Gastroesophageal sphincter (tissue), 4 donors: ENCODE measurements at regions not wholly inside any gene's neighbourhood (a gene's known extent, or its start where the extent isn't known, plus 50 kb on each side); places are given as distances from the start of the nearest gene placed in this dataset.
"Not testable (repeated sequence)": the region's sequence is repeated elsewhere in the genome, so short reads cannot be mapped to it uniquely, and the experiment has no call there.

Experiments used
- ATAC-seq: fragments of 150-250 bp; one replicate; pipeline ENCODE4 v1.9.1; 2016; ENCODE audit warnings: mild to moderate bottlenecking, moderate library complexity
- H3K27ac ChIP-seq, 4 donors: fragments of 200-600 bp; sonication (generic) in 3 of 4; 1 replicate in 3 of 4; 2 replicates in 1 of 4; pipeline ENCODE4 v1.5.1; 2016 to 2019
- H3K27me3 ChIP-seq: fragments of 200-600 bp; sonication (generic); one replicate; pipeline ENCODE4 v1.5.1; 2019
- H3K36me3 ChIP-seq, 2 donors: fragments of 200-600 bp; sonication (generic); one replicate each; pipeline ENCODE4 v1.5.1; 2019; ENCODE audit warnings: control low read depth in 1 of 2
- H3K4me1 ChIP-seq, 3 donors: fragments of 200-600 bp; sonication (generic); 1 replicate in 2 of 3; 2 replicates in 1 of 3; pipeline ENCODE4 v1.5.1; 2016 to 2019; ENCODE audit warnings: control low read depth in 2 of 3
- H3K4me3 ChIP-seq, 2 donors: fragments of 200-600 bp; sonication (generic); one replicate each; pipeline ENCODE4 v1.5.1; 2019; ENCODE audit warnings: mild to moderate bottlenecking in 1 of 2, moderate library complexity in 1 of 2
- H3K9me3 ChIP-seq, 3 donors: fragments of 200-600 bp; sonication (generic); one replicate each; pipeline ENCODE4 v1.5.1; 2017 to 2019; ENCODE audit warnings: control low read depth in 2 of 3
- EP300 ChIP-seq: sonication (generic); formaldehyde crosslinking; IDR thresholded peaks from one replicate; pipeline ENCODE4 v1.6.1; 2017; ENCODE audit warnings: antibody characterized with exemption, mild to moderate bottlenecking
- POLR2A ChIP-seq, 2 donors: fragments of 450-650 bp; IDR thresholded peaks; one replicate each; pipeline ENCODE4 v1.6.1; 2017; ENCODE audit warnings: antibody characterized with exemption in 2 of 2, mild to moderate bottlenecking in 2 of 2, moderate library complexity in 1 of 2
- POLR2AphosphoS5 ChIP-seq: sonication (generic); formaldehyde crosslinking; IDR thresholded peaks from one replicate; pipeline ENCODE4 v1.6.1; 2017; ENCODE audit warnings: antibody characterized with exemption
- WGBS, 2 donors: methylation state at CpG; one replicate each; pipeline ENCODE4 v1.1.5; 2018; ENCODE audit warnings: low coverage in 1 of 2; 5-methylcytosine and 5-hydroxymethylcytosine counted together
- TF ChIP-seq, protein P1 (sequence below), 4 experiments: fragments of 200-600 bp in 2 of 4; fragments of 450-650 bp in 2 of 4; sonication (generic) in 1 of 4; IDR thresholded peaks; one replicate each; pipeline ENCODE4 v1.5.1; 2017 to 2019; ENCODE audit warnings: antibody characterized with exemption in 4 of 4, mild to moderate bottlenecking in 2 of 4, moderate library complexity in 2 of 4

DNA sequence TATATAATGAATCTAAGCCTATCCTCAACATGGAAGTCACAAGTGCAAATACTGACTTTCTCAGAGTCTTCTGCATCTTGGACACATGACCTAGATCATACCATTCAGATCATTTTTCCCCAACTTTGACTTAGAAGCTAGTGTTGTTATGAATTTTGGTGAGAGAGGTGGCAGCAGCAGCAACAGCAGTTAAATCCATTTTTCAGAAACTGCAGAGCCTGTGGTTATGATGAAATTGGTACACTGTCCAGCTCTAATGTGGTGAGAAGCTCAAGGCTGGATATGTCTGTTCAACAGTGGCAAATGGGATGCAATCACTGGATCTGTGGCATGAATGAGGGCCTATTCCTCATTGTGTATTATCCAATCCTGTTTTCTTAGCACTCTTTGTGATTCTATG lies 290.1 kb upstream of the SATB1 start:
- no peaks in the 10 kb centered on the region for H3K27me3 ChIP-seq
- no peaks in the 10 kb centered on the region for H3K4me1 ChIP-seq
- TF ChIP-seq, protein P1, sequence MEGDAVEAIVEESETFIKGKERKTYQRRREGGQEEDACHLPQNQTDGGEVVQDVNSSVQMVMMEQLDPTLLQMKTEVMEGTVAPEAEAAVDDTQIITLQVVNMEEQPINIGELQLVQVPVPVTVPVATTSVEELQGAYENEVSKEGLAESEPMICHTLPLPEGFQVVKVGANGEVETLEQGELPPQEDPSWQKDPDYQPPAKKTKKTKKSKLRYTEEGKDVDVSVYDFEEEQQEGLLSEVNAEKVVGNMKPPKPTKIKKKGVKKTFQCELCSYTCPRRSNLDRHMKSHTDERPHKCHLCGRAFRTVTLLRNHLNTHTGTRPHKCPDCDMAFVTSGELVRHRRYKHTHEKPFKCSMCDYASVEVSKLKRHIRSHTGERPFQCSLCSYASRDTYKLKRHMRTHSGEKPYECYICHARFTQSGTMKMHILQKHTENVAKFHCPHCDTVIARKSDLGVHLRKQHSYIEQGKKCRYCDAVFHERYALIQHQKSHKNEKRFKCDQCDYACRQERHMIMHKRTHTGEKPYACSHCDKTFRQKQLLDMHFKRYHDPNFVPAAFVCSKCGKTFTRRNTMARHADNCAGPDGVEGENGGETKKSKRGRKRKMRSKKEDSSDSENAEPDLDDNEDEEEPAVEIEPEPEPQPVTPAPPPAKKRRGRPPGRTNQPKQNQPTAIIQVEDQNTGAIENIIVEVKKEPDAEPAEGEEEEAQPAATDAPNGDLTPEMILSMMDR (IDR thresholded peaks at IDR 0.05) = no peak
- TF ChIP-seq EP300 = no peak
- no peak for TF ChIP-seq POLR2AphosphoS5
- TF ChIP-seq POLR2A (IDR thresholded peaks at IDR 0.05) = no peak
- H3K4me3 ChIP-seq = no peak overlapping the region
- no peak for ATAC-seq
- no peaks in the 10 kb centered on the region for H3K9me3 ChIP-seq
- H3K36me3 ChIP-seq = no peaks in the 10 kb centered on the region
- H3K27ac ChIP-seq = no peak overlapping the region

DNA sequence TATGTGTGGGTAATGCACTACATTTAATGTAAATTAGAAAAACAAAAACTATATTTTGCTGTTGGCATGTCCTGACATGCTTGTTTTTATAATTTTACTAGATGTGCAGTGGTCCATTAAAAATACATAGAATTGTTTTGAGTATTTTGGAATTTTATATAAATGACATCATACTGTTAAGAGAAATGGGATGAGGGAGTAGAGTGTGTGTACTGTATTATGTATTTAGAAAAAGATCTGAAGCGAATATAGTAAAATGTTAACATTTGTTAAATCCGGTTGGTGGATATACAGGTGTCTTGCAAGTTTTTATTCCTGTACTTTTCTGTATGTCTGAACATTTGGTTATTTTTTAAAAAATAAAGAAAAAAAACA lies 288.4 kb upstream of the SATB1 start:
- ATAC-seq = no peak
- no peaks in the 10 kb centered on the region for H3K36me3 ChIP-seq
- no peaks in the 10 kb centered on the region for H3K4me1 ChIP-seq
- H3K27me3 ChIP-seq = no peaks in the 10 kb centered on the region
- WGBS, 2 donors = 62 to 81% methylated on average over 2 of the region's 2 CpGs
- H3K27ac ChIP-seq = no peak overlapping the region
- TF ChIP-seq POLR2AphosphoS5 = no peak
- TF ChIP-seq POLR2A (IDR thresholded peaks at IDR 0.05) = no peak
- TF ChIP-seq EP300 = no peak
- TF ChIP-seq, protein P1 (IDR thresholded peaks at IDR 0.05) = no peak
- H3K4me3 ChIP-seq = no peak overlapping the region
- H3K9me3 ChIP-seq = no peaks in the 10 kb centered on the region

DNA sequence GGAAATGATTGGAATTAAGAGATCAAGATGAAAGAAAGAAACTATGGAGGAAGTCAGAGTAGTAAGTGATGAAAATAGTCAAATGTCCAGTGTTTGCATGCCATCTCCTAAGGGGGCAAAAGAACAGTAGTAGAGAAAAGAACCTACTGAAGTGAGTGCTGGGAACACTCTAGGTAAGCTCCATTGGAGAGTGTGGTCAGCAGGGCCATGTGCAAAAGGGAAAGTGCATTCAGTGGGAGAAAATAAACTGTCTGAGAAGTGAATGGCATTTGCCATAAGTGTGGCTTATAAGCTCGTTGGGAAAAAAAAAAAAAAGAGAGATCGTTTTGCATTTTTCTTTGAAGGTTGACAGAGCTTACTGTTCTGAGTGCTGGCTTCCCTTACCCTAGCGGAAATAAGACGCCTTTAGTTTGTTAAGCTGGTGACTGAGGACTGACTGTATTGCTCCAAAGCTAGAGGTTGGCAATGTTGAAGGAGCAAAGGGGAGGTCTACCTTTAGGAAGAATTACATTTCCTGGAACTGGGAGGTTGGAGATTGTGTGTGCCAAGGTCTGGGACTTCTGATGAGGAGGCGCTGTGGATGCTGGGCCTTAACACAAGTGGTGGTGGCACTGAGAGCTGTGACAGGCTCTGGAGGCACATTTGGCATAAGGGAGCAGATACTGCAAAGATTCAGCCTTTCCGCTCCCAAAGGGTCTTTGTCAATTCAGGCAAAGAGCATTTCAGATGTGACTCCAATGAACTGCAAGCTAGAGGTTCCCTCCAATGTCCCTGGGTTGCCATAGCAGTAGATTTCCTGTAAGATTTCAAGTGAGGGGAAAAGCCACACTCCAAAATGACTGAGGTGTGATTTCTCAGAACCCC lies 287.8 kb upstream of the SATB1 start:
- H3K27me3 ChIP-seq = no peaks in the 10 kb centered on the region
- no peaks in the 10 kb centered on the region for H3K9me3 ChIP-seq
- H3K27ac ChIP-seq = no peak overlapping the region
- no peak for ATAC-seq
- no peaks in the 10 kb centered on the region for H3K36me3 ChIP-seq
- H3K4me1 ChIP-seq = no peaks in the 10 kb centered on the region
- WGBS, 2 donors = 60 to 61% methylated on average over 5 to 6 of the region's 6 CpGs
- H3K4me3 ChIP-seq = no peak overlapping the region
- no peak for TF ChIP-seq POLR2AphosphoS5
- TF ChIP-seq, protein P1 (IDR thresholded peaks at IDR 0.05) = no peak
- no peak for TF ChIP-seq EP300
- TF ChIP-seq POLR2A (IDR thresholded peaks at IDR 0.05) = no peak

DNA sequence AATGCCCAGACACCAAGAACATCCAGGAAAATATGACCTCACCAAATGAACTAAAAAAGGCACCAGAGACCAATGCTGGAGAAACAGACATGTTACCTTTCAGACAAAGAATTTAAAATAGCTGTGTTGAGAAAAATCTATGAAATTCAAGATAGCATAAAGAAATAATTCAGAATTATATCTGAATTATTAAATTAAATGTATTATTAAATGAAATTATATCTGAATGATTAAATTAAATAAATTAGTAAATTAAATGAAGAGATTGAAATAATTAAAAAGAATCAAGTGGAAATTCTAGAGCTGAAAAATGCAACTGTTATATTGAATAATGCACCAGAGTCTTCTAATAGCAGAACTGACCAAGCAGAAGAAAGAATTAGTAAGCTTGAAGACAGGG lies 279.2 kb upstream of the SATB1 start:
- no peak for ATAC-seq
- Histone ChIP-seq H3K4me3 (no peak overlapping the region), H3K9me3 (peaks cover 0 to 24% (median 0%) of the 10 kb centered on the region in 3 donors), H3K27ac (no peak overlapping the region), H3K36me3 (no peaks in the 10 kb centered on the region), H3K4me1 (no peaks in the 10 kb centered on the region), H3K27me3 (no peaks in the 10 kb centered on the region)
- TF ChIP-seq POLR2AphosphoS5 (no peak), POLR2A (IDR thresholded peaks at IDR 0.05) (no peak), EP300 (no peak)
- TF ChIP-seq, protein P1 (IDR thresholded peaks at IDR 0.05) = no peak

DNA sequence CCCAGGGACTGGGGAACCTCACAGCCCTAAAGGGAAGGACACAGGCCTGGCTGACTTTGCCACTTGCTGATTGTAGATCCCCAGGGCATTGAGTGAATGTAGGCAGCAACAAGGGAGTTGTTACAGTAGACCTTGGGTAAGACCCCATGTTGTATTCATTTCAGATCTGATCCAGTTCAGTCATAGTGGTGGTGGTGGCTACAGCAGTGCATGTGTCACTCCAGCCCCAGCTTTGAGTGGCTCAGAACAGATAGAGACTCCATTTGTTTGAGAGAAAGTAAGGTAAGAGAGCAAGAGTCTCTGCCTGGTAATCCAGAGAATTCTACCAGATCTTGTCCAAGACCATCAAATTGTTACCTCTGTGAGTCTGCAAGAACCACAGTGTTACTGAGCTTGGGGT lies 278.7 kb upstream of the SATB1 start:
- no peak for ATAC-seq
- Histone ChIP-seq H3K9me3 (peaks cover 0 to 24% (median 0%) of the 10 kb centered on the region in 3 donors), H3K36me3 (no peaks in the 10 kb centered on the region), H3K4me3 (no peak overlapping the region), H3K27ac (no peak overlapping the region), H3K27me3 (no peaks in the 10 kb centered on the region), H3K4me1 (no peaks in the 10 kb centered on the region)
- TF ChIP-seq POLR2AphosphoS5 = no peak
- no peak for TF ChIP-seq POLR2A (IDR thresholded peaks at IDR 0.05)
- TF ChIP-seq EP300 = no peak
- TF ChIP-seq, protein P1 (IDR thresholded peaks at IDR 0.05) = no peak

DNA sequence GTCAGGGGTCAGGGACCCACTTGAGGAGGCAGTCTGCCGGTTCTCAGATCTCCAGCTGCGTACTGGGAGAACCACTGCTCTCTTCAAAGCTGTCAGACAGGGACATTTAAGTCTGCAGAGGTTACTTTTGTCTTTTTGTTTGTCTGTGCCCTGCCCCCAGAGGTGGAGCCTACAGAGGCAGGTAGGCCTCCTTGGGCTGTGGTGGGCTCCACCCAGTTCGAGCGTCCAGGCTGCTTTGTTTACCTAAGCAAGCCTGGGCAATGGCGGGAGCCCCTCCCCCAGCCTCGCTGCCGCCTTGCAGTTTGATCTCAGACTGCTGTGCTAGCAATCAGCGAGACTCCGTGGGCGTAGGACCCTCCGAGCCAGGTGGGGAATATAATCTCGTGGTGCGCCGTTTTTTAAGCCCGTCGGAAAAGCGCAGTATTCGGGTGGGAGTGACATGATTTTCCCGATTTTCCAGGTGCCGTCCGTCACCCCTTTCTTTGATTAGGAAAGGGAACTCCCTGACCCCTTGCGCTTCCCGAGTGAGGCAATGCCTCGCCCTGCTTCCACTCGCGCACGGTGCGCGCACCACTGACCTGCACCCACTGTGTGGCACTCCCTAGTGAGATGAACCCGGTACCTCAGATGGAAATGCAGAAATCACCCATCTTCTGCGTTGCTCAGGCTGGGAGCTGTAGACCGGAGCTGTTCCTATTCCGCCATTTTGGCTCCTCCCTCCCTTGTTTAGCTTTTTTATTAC lies 268.6 kb upstream of the SATB1 start:
- H3K4me3 ChIP-seq, H3K4me1 ChIP-seq, ATAC-seq, H3K36me3 ChIP-seq, H3K27ac ChIP-seq, H3K27me3 ChIP-seq, H3K9me3 ChIP-seq: not testable (repeated sequence)
- 81 to 95% methylated on average over 3 to 15 of the region's 33 CpGs for WGBS, 2 donors
